BJ (cell line): ENCODE measurements at regions not wholly inside any gene's neighbourhood (a gene's known extent, or its start where the extent isn't known, plus 50 kb on each side); places are given as distances from the start of the nearest gene placed in this dataset.

Experiments used
- CTCF ChIA-PET: fragments of 350-600 bp; formaldehyde crosslinking; extraction: SDS; loops from one replicate; lab custom pipeline; 2021; ENCODE audit warnings: antibody characterized with exemption, inconsistent platforms; lab: Yijun Ruan, JAX
- POLR2A ChIA-PET: fragments of 300-600 bp; sonication (Branson Sonifier 250); formaldehyde crosslinking; extraction: SDS; loops from one replicate; lab custom pipeline; 2021; ENCODE audit warnings: antibody characterized with exemption; lab: Charles Lee
- DNase-seq: peaks from one replicate; pipeline ENCODE4 v3.0.0-alpha.2; 2011; ENCODE audit warnings: low read depth
- H3K27me3 ChIP-seq: 2 replicates; pipeline ENCODE4 v1.6.0; 2011; ENCODE audit warnings: low read length; ENCODE audit not compliant: control insufficient read depth, insufficient read depth
- H3K36me3 ChIP-seq: 2 replicates; pipeline ENCODE4 v1.5.1; 2011; ENCODE audit warnings: low read length; ENCODE audit not compliant: control insufficient read depth, insufficient read depth
- H3K4me3 ChIP-seq: 2 replicates; pipeline ENCODE4 v1.5.1; 2011; ENCODE audit warnings: low read depth, mild to moderate bottlenecking, control low read depth, low read length
- TF ChIP-seq, protein P1 (sequence below): IDR thresholded peaks from 2 replicates; pipeline ENCODE4 v1.5.1; 2011; ENCODE audit warnings: low read depth, mild to moderate bottlenecking, control low read depth, inconsistent platforms, low read length, moderate library complexity; ENCODE audit not compliant: insufficient read depth

DNA sequence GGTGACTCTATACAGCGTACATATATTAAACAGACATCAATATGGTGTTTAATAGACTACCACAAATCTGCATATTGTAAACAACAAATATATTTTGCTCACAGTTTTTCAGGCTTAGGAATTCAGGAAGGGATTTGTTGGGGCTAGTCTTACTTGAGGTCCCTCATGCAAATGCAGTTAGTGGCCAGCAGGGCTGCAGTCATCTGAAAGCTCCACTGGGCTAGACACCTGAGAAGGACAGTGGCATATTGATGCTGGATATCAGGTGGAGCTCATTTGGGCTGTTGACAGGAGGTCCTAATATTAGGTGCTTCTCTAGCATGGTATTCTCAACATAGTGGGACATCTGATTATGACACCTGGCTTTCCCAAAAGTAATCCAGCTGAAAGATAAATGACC lies 493.8 kb upstream of the PABPC4L start:
- Histone ChIP-seq H3K36me3 (no peaks in the 10 kb centered on the region), H3K4me3 (no peak overlapping the region), H3K27me3 (no peaks in the 10 kb centered on the region)
- ChIA-PET CTCF (no interaction called here), POLR2A (no interaction called here)
- DNase-seq, result no peak
- TF ChIP-seq, protein P1, sequence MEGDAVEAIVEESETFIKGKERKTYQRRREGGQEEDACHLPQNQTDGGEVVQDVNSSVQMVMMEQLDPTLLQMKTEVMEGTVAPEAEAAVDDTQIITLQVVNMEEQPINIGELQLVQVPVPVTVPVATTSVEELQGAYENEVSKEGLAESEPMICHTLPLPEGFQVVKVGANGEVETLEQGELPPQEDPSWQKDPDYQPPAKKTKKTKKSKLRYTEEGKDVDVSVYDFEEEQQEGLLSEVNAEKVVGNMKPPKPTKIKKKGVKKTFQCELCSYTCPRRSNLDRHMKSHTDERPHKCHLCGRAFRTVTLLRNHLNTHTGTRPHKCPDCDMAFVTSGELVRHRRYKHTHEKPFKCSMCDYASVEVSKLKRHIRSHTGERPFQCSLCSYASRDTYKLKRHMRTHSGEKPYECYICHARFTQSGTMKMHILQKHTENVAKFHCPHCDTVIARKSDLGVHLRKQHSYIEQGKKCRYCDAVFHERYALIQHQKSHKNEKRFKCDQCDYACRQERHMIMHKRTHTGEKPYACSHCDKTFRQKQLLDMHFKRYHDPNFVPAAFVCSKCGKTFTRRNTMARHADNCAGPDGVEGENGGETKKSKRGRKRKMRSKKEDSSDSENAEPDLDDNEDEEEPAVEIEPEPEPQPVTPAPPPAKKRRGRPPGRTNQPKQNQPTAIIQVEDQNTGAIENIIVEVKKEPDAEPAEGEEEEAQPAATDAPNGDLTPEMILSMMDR, result no peak

- DNase-seq, result peak; percentile 36
- H3K4me3 ChIP-seq, result no peak overlapping the region
- TF ChIP-seq, protein P1, result no peak
- no peaks in the 10 kb centered on the region for H3K27me3 ChIP-seq
- no peaks in the 10 kb centered on the region for H3K36me3 ChIP-seq
- ChIA-PET POLR2A (no interaction called here), CTCF (no interaction called here)
These were observed 490.3 kb upstream of the PABPC4L start for GRCh38 chr4:134691915-134692314.

DNA sequence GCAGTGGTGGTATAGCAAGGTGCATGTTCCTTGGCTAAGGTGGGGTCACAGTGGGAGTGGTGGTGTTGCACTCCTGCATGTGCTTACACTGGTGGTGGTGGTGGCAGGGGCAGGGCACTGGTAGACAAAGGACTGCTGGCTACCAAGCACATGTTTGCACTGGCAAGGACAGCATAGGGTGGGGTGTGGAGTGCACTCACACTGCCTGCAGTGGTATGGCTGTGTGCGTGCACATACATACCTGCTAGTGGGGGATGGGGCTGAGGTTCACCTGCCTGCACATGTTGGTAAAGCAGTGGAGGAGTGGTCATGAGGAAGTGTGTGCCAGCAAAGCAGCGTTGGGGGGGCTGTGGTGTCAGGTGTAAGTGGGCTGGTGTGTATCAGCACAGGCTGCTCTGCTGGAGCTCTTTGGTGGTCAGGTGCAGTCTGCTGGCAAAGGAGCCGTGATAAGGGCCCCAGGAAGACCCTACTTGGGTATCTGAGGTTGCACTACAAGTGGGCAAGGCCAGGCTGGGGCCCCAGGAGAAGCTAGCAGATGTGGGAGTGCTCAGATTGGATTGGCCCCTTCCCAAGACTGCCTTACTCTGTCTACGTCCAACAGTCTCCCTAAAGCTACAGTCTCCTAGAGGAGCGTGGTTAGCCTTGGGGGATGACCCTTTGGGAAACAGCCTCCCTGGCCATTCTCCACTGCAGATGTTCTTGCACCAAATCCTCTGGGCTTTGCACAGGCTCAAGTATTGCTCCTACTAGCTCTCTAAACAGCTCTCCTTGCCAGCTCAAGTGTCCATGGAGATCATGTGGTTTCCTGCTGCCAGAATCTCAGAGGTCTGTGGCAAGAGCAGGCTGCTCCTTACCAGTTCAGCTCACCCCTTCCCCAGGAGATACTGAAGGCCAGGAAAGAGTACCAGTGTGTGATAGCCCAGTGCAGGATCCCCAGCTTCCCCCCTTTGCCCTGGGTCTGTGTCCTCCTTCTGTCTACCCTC lies 486.3 kb upstream of the PABPC4L start:
- H3K36me3 ChIP-seq, result no peaks in the 10 kb centered on the region
- H3K4me3 ChIP-seq, result no peak overlapping the region
- CTCF ChIA-PET, result interaction anchor here (0.6 kb wide), 2 partner anchors 14 to 115 kb away, joined by 3 read pairs; no protein-coding TSS in a partner anchor
- TF ChIP-seq, protein P1, result no peak
- DNase-seq, result no peak
- H3K27me3 ChIP-seq, result no peaks in the 10 kb centered on the region
- POLR2A ChIA-PET, result no interaction called here

GRCh38 chr4:134677209-134677814 lies 475.7 kb upstream of the PABPC4L start:
- TF ChIP-seq, protein P1, result no peak
- Histone ChIP-seq H3K36me3 (no peaks in the 10 kb centered on the region), H3K4me3 (no peak overlapping the region), H3K27me3 (no peaks in the 10 kb centered on the region)
- POLR2A ChIA-PET, result no interaction called here
- CTCF ChIA-PET, result no interaction called here
- no peak for DNase-seq

- Histone ChIP-seq H3K36me3 (no peaks in the 10 kb centered on the region), H3K4me3 (no peak overlapping the region), H3K27me3 (no peaks in the 10 kb centered on the region)
- CTCF ChIA-PET, result no interaction called here
- POLR2A ChIA-PET, result no interaction called here
- TF ChIP-seq, protein P1, result no peak
- DNase-seq, result no peak
These were observed 466.6 kb upstream of the PABPC4L start for GRCh38 chr4:134668237-134668636.
